ENCODE measurements at regions not wholly inside any gene's neighbourhood (a gene's known extent, or its start where the extent isn't known, plus 50 kb on each side); places are given as distances from the start of the nearest gene placed in this dataset.

- TF ChIP-seq CTCF (IDR thresholded peaks at IDR 0.05; ENCODE audit: low read depth, low read length, poor library complexity, severe bottlenecking) (no peak), EZH2phosphoT487 (IDR thresholded peaks at IDR 0.05; ENCODE audit: borderline replicate concordance, low read length) (no peak)
These were observed 506.0 kb upstream of the INTU start for GRCh38 chr4:127126718-127127117.
